ENCODE measurements at regions not wholly inside any gene's neighbourhood (a gene's known extent, or its start where the extent isn't known, plus 50 kb on each side); places are given as distances from the start of the nearest gene placed in this dataset.

DNA sequence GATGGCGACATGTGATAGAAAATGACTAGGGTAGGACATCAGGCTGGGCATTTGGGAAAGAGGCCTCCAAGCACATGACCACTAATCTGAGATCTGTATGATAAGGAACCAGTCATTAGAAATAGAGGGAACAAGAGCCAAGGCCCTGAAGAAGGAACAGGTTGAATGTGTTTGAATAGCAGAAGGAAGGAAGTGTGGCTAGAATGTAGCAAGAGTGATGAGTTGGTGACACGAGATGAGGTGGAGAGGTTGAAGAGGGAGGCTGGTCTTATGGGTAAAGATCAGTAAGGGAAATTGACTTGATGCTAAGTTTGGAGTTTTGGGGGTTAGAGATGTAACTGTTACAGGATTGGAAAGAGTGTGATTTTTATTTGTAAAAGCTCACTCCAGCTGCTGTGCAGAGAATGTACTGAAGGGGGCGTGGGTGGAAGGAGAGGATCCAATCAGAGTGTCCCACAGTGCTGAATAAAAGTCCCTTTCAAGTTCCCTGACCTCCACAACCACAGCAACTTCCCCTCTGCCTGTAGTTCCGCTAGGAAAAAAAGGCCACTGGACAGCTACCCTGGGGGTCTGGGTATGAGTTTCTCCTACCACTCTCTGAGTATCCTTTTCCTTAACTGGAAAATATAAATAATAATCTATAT, 295.0 kb downstream of the OMA1 start:
- Histone ChIP-seq H3K79me2 (ENCODE audit: insufficient read depth, low read length) (no peaks in the 10 kb centered on the region), H3K4me2 (ENCODE audit: low read length) (no peak overlapping the region), H3K4me3 (replicated peaks in 1 of 2; ENCODE audit: low read depth in 1 of 2, low read length in 2 of 2) (no peak overlapping the region), H3K27ac (ENCODE audit: low read depth, low read length) (no peak overlapping the region), H4K20me1 (ENCODE audit: insufficient read depth) (no peaks in the 10 kb centered on the region), H3K9me3 (ENCODE audit: control insufficient read depth in 1 of 2, insufficient read depth in 1 of 2, low read depth in 1 of 2, low read length in 2 of 2) (no peaks in the 10 kb centered on the region), H3K9me2 (ENCODE audit: insufficient read depth) (no peaks in the 10 kb centered on the region), H3K4me1 (ENCODE audit: control insufficient read depth in 1 of 2, insufficient read depth in 2 of 2, low read length in 2 of 2) (no peaks in the 10 kb centered on the region), H2AFZ (ENCODE audit: low read depth, low read length, poor library complexity, severe bottlenecking) (no peak overlapping the region), H3K36me3 (ENCODE audit: control insufficient read depth in 1 of 2, insufficient read depth in 2 of 2, low read length in 2 of 2) (no peaks in the 10 kb centered on the region), H3K9ac (ENCODE audit: low read length) (no peak overlapping the region), H3K27me3 (ENCODE audit: insufficient read depth, low read length) (peaks cover 31% of the 10 kb centered on the region)
- ATAC-seq: peak; percentile 83
- no TSS peak for BruUV-seq (replicated peaks)
- ChIA-PET RAD21 (ENCODE audit: low non-redundant PET in 1 of 2, low total read pairs in 2 of 2, uncharacterized antibody in 2 of 2, unreplicated experiment in 2 of 2) (no interaction called here), CTCF (no interaction called here), POLR2A (no interaction called here)
- intact Hi-C loops (cut with micrococcal nuclease): no loop called here
- peak; percentile 7 for DNase-seq (ENCODE audit: low read depth, low spot score)
- no peak for TF ChIP-seq SIN3A (IDR thresholded peaks at IDR 0.05; ENCODE audit: low read depth)
- no peak for TF ChIP-seq FOSL1 (IDR thresholded peaks at IDR 0.05; ENCODE audit: low read depth)
- TF ChIP-seq ELF1 (IDR thresholded peaks at IDR 0.05; ENCODE audit: borderline replicate concordance, low read depth): no peak
- no peak for TF ChIP-seq POLR2A (IDR thresholded peaks at IDR 0.05; ENCODE audit: borderline replicate concordance, extremely low read depth, insufficient read depth, insufficient read length)
- TF ChIP-seq ZFX (IDR thresholded peaks at IDR 0.05): no peak
- no peak for TF ChIP-seq SRF (IDR thresholded peaks at IDR 0.05; ENCODE audit: low read depth)
- TF ChIP-seq, protein P1, sequence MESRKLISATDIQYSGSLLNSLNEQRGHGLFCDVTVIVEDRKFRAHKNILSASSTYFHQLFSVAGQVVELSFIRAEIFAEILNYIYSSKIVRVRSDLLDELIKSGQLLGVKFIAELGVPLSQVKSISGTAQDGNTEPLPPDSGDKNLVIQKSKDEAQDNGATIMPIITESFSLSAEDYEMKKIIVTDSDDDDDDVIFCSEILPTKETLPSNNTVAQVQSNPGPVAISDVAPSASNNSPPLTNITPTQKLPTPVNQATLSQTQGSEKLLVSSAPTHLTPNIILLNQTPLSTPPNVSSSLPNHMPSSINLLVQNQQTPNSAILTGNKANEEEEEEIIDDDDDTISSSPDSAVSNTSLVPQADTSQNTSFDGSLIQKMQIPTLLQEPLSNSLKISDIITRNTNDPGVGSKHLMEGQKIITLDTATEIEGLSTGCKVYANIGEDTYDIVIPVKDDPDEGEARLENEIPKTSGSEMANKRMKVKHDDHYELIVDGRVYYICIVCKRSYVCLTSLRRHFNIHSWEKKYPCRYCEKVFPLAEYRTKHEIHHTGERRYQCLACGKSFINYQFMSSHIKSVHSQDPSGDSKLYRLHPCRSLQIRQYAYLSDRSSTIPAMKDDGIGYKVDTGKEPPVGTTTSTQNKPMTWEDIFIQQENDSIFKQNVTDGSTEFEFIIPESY (IDR thresholded peaks at IDR 0.05; ENCODE audit: extremely low read depth, insufficient replicate concordance, low read length): no peak
- peak; percentile 29; the same call in 1 of the 2 replicates for TF ChIP-seq RAD21 (IDR thresholded peaks at IDR 0.05; ENCODE audit: low read depth)
- TF ChIP-seq, protein P2, sequence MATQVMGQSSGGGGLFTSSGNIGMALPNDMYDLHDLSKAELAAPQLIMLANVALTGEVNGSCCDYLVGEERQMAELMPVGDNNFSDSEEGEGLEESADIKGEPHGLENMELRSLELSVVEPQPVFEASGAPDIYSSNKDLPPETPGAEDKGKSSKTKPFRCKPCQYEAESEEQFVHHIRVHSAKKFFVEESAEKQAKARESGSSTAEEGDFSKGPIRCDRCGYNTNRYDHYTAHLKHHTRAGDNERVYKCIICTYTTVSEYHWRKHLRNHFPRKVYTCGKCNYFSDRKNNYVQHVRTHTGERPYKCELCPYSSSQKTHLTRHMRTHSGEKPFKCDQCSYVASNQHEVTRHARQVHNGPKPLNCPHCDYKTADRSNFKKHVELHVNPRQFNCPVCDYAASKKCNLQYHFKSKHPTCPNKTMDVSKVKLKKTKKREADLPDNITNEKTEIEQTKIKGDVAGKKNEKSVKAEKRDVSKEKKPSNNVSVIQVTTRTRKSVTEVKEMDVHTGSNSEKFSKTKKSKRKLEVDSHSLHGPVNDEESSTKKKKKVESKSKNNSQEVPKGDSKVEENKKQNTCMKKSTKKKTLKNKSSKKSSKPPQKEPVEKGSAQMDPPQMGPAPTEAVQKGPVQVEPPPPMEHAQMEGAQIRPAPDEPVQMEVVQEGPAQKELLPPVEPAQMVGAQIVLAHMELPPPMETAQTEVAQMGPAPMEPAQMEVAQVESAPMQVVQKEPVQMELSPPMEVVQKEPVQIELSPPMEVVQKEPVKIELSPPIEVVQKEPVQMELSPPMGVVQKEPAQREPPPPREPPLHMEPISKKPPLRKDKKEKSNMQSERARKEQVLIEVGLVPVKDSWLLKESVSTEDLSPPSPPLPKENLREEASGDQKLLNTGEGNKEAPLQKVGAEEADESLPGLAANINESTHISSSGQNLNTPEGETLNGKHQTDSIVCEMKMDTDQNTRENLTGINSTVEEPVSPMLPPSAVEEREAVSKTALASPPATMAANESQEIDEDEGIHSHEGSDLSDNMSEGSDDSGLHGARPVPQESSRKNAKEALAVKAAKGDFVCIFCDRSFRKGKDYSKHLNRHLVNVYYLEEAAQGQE (IDR thresholded peaks at IDR 0.05; ENCODE audit: low read depth): no peak
- TF ChIP-seq ZNF274 (IDR thresholded peaks at IDR 0.05; ENCODE audit: low read depth, low read length): no peak
- TF ChIP-seq CBX3 (IDR thresholded peaks at IDR 0.05; ENCODE audit: low read depth): no peak
- TF ChIP-seq YY1 (IDR thresholded peaks at IDR 0.05; ENCODE audit: extremely low read depth, insufficient replicate concordance, low read depth, low read length): no peak
- TF ChIP-seq, protein P3, sequence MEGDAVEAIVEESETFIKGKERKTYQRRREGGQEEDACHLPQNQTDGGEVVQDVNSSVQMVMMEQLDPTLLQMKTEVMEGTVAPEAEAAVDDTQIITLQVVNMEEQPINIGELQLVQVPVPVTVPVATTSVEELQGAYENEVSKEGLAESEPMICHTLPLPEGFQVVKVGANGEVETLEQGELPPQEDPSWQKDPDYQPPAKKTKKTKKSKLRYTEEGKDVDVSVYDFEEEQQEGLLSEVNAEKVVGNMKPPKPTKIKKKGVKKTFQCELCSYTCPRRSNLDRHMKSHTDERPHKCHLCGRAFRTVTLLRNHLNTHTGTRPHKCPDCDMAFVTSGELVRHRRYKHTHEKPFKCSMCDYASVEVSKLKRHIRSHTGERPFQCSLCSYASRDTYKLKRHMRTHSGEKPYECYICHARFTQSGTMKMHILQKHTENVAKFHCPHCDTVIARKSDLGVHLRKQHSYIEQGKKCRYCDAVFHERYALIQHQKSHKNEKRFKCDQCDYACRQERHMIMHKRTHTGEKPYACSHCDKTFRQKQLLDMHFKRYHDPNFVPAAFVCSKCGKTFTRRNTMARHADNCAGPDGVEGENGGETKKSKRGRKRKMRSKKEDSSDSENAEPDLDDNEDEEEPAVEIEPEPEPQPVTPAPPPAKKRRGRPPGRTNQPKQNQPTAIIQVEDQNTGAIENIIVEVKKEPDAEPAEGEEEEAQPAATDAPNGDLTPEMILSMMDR (IDR thresholded peaks at IDR 0.05 in 2 of 3, conservative IDR thresholded peaks at IDR 0.05 in 1 of 3; ENCODE audit: borderline replicate concordance in 1 of 3, insufficient read depth in 1 of 3, low read depth in 2 of 3, low read length in 2 of 3): peak; percentile 10 to 67 (median 44); a peak in 4 of 6 replicates
- TF ChIP-seq EZH2 (IDR thresholded peaks at IDR 0.05): no peak
- TF ChIP-seq, protein P4, sequence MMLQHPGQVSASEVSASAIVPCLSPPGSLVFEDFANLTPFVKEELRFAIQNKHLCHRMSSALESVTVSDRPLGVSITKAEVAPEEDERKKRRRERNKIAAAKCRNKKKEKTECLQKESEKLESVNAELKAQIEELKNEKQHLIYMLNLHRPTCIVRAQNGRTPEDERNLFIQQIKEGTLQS (IDR thresholded peaks at IDR 0.05): no peak
- TF ChIP-seq, protein P5, sequence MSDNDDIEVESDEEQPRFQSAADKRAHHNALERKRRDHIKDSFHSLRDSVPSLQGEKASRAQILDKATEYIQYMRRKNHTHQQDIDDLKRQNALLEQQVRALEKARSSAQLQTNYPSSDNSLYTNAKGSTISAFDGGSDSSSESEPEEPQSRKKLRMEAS (IDR thresholded peaks at IDR 0.05): no peak
- TF ChIP-seq JUND (IDR thresholded peaks at IDR 0.05): no peak
- TF ChIP-seq EGR1 (IDR thresholded peaks at IDR 0.05; ENCODE audit: low read depth): 0 out of 2 replicates have a peak, but pooled peaks have one; percentile 20
- no peak for TF ChIP-seq SP1 (IDR thresholded peaks at IDR 0.05; ENCODE audit: low read depth)
- no peak for TF ChIP-seq POLR2AphosphoS5 (IDR thresholded peaks at IDR 0.05; ENCODE audit: low read depth, low read length)
- no peak for TF ChIP-seq TCF7L2 (IDR thresholded peaks at IDR 0.05; ENCODE audit: borderline replicate concordance, extremely low read depth, insufficient read depth, insufficient read length)
